ENCODE measurements at regions not wholly inside any gene's neighbourhood (a gene's known extent, or its start where the extent isn't known, plus 50 kb on each side); places are given as distances from the start of the nearest gene placed in this dataset.
"Not testable (repeated sequence)": the region's sequence is repeated elsewhere in the genome, so short reads cannot be mapped to it uniquely, and the experiment has no call there.

DNA sequence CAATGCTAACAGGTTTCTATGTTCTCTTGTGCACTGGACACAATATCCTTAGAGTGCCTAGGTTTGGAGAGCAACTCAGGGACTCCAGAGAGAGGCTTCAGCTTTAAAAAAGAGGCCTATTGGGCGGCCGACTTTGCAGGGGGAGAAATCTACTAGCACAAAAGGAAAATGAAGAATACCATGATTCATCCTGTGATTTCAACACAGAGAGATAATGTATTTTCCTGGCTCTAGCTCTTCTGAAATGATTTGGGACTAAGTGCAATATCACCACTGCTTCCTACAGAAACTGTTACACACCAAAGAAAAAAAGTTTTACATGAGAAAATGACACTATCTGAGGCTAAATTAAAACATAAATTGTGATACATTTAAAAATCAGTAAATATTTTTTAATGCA is 146.1 kb upstream of the TSLP start:
- no peak for DNase-seq

GRCh38 chr5:110925916-110926315 is 145.6 kb upstream of the TSLP start:
- no peak for DNase-seq

DNA sequence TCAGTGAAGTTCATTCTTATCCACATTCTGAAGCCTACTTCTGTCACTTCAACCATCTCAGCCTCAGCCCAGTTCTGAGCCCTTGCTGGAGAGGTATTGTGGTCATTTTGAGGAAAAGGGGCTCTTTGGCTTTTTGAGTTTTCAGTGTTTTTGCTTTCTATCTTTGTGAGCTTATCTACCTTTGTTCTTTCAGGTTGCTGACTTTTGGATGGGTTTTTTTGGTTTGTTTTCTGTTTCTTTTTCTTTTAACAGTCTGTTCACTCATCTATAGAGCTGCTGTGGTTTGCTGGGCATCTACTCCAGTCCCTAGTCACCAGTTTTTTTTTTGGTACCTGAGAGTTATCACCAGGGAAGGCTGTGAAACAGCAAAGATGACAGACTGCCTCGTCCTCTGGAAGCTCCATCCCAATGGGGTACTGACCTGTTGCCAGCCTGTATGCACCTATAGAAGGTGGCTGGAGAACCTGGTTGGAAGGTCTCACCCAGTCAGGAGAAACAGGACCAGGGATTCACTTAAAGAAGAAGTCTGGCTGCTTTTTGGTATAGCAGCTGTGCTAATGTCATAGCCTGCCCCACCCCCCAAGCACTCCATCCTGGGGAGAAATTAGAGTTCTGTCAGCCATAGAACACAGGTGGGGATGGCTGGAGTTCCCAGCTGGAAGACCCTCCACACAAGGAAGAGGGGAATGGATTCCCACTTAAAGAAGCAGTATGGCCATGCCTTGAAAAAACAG is 138.6 kb upstream of the TSLP start:
- DNase-seq = no peak

DNA sequence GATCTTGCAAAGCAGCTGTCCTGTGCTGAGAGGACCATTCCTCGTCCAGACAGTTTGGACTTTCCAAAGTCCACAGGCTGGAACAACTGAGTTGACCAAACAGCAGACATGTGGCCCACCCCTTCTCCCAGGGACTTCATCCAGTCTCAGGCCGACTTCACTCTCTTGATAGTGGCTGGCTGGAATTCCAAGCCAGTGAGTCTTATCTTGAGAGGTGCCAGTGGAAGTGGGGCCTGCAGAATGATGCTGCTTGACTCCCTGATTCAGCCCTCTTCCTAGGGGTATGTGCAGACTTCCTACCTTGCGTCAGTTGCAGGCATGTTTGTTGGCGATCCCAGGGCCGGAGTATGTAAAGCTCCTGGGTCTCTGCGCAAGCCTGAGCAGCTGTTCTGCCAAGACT is 131.4 kb upstream of the TSLP start:
- no peak for DNase-seq

- no peak for DNase-seq
Observed at GRCh38 chr5:110945874-110946436, 125.6 kb upstream of the TSLP start.

- no peak for DNase-seq
Observed at GRCh38 chr5:110951373-110951791, 120.1 kb upstream of the TSLP start.

DNA sequence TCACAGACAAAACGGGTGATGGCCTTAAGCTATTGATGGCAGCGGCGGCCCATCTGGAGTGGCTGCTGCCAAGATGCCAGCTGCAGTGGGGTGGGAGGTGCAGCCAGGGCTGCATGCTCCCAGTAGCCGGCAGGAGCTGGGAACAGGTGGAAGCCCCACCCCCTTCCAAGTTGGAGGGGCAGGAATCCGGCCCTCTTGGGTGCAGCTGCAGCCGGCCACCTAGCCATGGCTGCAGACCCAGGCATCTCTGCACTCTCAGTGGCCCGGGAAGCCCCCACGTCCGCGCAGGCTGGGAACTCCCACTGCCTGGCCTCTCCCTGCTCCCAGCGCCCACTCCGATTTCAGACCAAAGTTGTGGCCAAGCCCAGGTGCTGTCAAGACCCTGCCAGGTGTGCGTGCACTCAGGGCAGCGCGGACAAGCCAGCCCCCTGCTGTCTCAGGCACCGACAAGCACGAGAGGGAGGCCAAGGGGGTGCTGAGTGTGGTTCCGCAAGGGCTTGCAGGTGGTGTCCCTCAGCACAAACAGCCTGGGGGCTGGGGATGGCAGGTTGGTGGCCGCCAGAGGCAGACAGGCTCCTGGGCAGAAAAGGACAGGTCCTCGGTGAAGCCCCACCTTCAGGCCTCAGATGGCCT is 115.1 kb upstream of the TSLP start:
- no peak for DNase-seq

DNA sequence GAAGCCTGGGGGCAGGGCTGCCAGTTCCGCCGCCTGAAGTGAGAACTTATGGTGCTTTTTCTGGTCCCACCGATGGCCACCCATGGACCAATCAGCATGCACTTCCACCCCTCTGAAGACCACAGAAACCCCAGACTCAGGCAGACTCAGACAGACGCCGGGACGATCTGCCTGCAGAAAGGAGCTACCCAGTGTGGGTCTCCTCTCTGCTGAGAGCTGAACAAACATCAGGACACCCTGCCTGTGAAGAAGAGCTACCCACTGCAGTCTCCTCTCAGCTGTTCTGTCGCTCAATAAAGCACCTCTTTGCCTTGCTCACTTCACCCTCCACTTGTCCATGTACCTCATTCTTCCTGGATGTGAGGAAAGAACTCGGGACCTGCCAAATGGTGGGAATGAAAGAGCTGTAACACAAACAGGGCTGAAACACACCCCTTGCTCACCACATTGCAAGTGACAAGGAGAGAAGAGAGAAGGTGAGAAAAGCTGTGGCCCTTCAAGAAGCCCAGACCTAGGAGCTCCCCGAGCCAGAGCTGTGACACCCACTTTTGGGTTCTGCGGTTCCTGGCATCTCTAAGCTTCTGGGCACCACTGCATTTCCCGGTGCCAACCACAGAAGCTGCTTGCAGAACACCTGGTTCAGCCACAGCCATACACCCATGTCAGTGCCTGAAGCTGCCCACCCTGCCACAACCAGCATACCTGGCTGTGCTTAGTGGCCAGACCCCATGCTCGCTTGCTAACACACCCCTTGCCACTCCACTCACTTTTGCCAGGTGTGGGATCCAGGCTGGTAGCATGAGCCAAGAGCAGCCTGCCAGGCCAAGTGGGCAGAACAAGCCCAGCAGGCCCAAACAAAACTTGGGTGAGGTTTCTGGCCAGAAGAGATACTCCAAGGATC is 114.3 kb upstream of the TSLP start:
- DNase-seq = no peak

DNA sequence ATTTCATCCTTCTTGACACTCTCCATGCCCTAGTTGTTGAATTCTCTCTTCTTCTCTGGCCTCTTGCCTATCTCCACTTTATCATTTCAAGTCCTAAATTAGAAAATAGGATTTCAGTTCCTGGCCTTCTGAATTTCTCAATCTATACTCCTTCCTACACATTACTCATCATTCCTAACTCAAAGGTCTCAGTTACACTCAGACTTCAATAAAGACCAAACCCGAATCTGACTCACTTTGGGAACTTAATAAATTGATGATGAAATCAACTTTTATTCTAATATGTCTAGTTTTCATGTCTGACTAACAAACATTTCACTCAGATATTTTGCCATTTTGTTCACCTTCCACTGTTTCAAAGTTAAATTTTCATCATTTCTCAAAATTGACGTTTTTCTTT is 113.6 kb upstream of the TSLP start:
- no peak for DNase-seq

DNA sequence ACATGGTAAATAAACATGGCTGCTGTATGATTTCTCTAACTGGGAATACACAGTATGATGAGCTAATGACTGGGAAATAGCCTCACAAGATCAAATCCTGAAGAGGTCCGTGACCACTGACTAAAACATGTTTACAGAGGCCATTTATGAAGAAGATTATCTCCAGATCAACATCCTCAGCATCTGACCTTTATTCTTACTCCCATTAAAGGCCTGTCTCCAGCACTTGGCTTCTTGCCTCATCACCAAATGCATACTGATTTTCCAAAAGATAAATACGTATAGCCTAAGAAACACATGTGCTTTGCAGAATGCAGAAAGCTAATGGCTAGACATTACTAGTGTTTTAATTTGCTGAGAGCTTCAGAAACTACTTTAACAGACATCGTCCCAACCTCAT is 108.0 kb upstream of the TSLP start:
- no peak for DNase-seq

DNA sequence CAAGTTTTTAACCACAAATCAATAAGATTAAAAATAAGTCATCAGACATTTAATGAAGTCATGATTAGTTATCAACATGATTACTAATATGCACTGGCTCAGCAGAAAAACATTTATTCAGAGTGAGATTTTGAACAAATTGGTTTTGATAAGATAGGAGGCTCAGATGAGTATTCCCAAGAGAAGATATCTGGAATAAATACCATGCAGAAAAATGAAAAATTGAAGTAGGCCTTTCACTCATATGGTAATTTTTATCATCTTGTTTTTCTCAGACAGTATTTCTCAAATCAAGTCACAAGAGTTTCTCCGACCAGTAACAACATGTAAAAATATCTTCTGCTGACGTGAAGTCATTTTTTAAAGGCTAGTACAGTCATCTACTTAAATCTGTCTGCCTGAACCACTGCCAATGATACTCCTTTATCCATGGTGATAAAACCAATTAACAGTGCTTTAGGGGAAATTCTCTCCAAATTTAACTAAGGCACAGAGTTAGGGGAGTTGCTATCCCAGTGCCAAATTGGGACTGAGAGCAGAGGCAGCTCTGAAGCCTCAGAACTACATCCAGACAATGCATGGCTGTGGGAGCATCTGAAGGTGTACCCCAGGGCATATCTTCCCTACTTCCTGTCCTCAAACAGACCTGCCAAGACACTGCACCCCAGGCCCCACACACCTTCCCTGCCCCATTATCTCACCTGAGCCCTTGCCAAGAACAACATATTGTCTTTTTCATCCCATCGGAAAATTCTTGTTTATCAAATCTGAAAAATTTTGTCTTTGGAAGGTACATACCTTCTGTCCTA is 105.5 kb upstream of the TSLP start:
- DNase-seq = no peak

DNA sequence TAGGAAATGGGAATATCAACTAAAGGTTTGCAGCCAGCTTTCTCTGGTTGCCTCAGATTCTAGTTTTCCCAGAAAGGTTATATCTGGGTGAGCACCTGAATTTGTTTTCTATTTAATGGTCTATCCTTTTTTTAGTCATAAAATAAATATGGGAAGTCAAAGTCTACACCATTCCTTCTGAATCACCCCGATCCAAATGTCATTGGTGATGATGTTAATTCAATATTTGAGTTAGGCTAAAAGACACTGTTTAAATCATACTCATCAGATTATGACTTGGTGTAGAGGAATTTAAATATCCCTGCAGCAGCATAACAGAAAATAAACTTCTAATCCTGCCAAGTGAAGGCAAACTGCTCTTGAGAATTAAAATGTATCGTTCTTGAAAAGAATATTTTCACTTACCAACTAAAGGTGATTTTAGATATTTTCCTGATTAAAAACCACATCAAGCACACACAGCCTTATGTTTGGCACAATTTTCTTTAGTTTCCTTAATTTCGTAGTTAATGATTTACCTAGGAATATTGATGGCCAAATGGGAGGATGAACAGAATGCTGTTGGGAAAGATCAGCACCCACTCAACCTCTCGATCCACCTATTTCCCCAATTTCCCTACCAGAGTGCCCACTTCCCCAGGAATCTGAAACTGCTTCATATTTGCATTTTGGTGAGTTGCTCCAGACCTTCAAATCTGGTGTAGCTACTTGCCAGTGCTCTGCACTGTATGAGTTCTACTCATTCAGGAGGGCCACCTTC is 103.1 kb upstream of the TSLP start:
- no peak for DNase-seq

GRCh38 chr5:110969502-110969901 is 102.0 kb upstream of the TSLP start:
- no peak for DNase-seq

DNA sequence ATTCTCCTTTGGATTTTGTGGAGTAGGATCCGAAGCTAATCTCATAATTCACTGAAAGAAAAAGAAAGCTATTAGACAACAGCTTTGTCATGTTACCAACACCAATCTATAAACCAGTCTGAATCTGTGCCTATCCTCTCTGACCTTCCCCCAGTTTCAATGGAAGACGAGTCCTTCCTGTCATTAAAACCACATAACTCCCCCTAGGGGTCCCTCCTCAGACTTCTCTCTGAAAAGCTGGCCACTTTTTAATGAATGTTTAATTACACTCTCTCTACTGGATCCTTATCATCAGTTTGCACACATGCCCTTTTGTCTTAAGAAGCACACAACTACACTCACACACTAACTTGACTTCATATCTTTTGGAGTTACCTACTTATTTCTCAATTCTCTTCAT is 98.0 kb upstream of the TSLP start:
- DNase-seq = no peak

- DNase-seq = no peak
Observed at GRCh38 chr5:110977915-110978314, 93.6 kb upstream of the TSLP start.

DNA sequence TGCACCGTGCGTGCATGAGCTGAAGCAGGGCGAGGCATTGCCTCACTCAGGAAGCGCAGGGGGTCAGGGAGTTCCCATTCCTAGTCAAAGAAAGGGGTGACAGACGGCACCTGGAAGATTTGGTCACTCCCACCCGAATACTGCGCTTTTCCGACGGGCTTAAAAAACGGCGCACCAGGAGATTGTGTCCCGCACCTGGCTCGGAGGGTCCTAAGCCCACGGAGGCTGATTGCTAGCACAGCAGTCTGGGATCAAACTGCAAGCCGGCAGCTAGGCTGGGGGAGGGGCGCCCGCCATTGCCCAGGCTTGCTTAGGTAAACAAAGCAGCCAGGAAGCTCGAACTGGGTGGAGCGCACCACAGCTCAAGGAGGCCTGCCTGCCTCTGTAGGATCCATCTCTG is 85.6 kb upstream of the TSLP start:
- not testable (repeated sequence) for DNase-seq

GRCh38 chr5:110987573-110987972 is 83.9 kb upstream of the TSLP start:
- DNase-seq = not testable (repeated sequence)

DNA sequence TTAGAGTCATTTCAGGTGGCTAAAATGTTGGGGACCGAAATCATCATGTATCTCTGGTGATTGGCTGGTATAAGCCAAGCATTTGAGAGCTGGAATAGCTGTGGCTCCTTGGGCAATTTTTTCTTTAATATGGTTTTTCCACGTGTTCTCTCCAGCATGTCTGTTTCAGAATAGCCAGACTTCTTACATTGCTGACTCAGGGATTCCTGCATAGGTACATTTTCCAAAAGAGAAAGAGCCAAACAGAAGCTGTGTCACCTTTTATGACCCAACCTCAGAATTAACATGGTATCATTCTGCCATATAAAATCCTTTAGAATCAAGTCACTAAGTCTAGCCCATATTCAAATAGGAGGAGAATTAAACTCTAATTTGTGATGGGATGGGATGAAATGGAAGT is 74.8 kb upstream of the TSLP start:
- DNase-seq = no peak

DNA sequence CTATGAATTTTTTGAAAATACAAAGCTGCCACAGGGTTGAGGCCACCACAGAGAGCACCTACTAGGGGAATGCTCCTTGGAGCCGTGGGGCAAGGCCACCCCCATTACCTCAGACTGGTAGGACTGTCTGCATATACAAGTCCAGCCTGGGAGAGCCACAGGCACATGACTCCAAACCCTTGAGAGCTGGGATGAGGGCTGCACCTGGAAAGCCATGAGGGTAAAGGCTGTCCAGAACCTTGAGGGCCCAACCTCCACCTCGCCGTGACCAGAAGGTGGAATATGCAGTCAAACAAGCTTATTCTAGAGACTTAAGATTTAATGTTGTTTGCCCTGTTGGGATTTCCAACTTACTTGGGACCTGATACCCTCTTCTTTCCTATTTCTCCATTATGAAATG is 69.5 kb upstream of the TSLP start:
- DNase-seq = no peak

GRCh38 chr5:111003623-111004022 is 67.9 kb upstream of the TSLP start:
- no peak for DNase-seq

- no peak for DNase-seq
Observed at GRCh38 chr5:111004291-111004690, 67.2 kb upstream of the TSLP start.

GRCh38 chr5:111010783-111011182 is 60.7 kb upstream of the TSLP start:
- no peak for DNase-seq
